HuH-7.5 (cell line): ENCODE measurements at regions not wholly inside any gene's neighbourhood (a gene's known extent, or its start where the extent isn't known, plus 50 kb on each side); places are given as distances from the start of the nearest gene placed in this dataset.
"Not testable (repeated sequence)": the region's sequence is repeated elsewhere in the genome, so short reads cannot be mapped to it uniquely, and the experiment has no call there.

Experiments used
- DNase-seq: peaks from one replicate; pipeline ENCODE4 v3.0.0; 2011; ENCODE audit warnings: low spot score

DNA sequence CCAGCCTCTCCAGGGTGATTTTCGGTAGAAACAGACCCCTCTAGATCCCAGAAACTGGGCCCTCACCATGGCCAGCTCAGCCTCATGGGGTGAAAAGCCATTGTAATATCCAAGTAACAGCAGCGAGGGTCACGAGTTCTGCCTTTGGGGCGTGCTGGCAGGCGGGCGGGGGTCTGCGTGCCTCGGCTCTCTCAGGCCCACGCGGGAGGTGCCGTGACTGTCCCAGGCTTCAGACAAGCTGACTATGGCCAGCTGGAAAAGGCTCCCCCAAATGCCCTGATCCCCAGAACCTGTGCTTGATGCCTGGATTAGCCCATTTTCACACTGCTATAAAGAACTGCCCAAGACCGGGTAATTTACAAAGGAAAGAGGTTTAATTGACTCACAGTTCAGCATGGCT lies 160.2 kb downstream of the LAT start:
- DNase-seq = not testable (repeated sequence)

DNA sequence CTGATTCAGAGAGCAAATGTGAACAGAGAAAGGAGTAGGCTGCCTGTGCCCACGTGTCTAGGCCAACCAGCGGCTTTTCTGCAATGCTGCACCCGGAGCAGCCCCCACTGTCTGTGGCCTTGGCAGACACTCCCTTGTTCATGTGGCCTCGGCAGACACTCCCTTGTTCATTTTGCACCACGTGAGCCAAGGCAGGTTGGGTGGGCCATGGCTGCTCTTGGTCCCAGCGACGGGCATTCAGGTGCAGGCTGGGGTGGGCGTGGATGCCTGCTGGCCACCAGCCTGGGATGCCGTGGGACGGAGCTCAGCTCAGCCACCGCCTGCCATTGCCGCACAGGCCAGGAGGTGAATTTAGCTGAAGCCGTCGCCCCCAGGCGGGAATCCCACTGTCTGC lies 159.8 kb downstream of the LAT start:
- not testable (repeated sequence) for DNase-seq

DNA sequence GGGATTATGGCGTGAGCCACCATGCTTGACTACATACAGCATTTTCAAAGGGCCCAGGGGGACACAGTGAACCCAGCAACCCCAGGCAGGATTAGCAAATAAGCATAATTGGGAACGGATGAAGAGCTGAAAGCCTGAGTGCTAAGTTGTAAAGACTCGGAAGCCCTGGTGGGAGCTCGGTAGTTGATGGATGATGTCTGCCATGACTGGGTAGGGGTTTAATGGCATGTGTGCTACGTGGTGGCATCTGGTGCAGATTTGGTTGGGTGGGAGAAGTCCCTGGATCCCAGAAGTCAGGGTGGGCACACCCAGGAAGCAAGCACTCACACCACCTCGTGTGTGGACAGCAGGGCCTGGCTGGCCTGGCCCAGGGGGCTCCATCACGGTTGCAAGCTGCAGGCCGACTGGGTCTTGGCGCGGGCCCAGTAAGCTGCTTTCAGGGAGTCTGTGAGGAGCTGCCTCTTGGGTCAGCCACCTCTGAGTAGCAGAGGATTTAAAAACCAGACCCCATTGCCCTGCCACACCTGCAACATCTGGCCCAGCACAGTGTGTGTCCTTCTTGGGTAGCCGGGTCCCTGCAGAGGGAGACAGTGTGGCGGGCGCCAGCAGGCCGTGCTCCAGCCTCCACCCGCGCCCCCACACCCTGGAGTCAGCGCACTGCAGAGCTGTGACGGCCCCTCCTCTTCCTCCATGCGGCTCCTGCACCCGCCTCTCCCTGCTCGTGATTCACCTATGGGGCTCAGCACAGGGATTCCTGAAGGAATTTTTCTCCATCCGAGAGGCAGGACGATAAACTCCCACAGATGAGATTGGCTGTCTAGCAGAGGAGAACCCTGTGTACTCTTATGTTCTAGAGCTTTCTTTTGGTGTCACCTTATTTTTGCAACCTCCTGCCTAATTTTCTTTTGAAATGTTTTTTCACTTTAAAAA lies 159.2 kb downstream of the LAT start:
- DNase-seq = not testable (repeated sequence)

DNA sequence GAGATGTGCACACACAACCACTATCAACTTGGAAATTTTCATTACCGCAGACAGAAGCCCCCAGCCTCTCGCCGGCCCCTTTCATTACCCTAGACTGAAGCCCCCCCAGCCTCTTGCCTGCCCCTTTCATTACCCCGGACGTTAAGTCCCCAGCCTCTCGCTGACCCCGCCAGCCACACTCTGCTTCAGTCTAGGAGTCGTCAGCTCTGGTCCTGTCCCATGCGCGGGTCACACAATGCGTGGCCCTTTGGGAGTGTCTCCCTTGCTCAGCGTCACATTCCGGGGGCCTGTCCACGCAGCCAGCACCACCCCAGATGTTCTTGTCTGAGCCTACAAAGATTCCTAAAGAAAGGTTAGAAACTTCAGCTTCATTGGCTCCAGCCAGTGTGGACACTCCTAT lies 157.7 kb downstream of the LAT start:
- not testable (repeated sequence) for DNase-seq

DNA sequence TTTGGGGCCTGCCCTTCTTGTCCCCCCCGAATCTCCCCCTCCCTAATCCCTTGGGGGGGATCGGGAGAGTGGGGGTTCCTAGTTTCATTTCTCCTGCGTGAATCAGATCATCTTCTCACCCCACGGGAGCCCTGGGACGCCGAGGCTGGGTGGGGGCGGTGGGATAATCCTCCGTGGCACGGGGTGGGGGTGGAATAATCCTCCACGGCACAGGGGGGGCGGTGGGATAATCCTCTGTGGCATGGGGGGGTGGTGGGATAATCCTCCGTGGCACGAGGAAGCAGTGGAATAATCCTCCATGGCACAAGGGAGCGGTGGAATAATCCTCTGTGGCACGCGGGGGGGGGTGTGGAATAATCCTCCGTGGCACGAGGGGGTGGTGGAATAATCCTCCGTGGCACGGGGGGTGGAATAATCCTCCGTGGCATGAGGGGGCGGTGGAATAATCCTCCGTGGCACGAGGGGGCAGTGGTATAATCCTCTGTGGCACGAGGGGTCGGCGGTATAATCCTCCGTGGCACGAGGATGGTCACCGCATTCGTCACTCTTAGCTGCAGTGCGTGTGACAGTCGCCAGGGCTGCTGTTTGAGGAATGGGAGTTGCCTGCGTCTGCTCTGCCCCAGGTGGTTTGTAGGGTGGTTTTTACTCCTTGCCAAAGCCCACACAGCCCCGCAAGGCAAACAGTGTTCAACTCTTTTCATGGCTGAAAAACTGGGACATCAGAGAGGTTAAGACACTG lies 156.9 kb downstream of the LAT start:
- DNase-seq = no peak

DNA sequence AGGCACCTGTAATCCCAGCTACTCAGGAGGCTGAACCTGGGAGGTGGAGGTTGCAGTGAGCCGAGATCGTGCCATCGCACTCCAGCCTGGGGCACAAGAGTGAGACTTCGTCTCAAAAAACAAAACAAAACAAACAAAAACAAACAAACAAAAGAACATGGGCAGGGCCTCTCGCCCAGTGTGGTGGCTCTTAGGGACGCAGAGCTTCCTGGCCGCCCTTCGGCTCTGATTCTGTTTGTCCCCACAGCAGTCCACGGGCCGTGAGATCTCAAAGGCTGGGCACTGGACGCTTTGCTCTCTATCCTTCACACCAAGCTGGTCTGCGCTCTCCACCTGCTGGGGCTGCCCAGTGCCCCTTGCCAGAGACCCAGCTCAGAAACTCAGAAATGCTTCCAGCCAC lies 156.3 kb downstream of the LAT start:
- not testable (repeated sequence) for DNase-seq

DNA sequence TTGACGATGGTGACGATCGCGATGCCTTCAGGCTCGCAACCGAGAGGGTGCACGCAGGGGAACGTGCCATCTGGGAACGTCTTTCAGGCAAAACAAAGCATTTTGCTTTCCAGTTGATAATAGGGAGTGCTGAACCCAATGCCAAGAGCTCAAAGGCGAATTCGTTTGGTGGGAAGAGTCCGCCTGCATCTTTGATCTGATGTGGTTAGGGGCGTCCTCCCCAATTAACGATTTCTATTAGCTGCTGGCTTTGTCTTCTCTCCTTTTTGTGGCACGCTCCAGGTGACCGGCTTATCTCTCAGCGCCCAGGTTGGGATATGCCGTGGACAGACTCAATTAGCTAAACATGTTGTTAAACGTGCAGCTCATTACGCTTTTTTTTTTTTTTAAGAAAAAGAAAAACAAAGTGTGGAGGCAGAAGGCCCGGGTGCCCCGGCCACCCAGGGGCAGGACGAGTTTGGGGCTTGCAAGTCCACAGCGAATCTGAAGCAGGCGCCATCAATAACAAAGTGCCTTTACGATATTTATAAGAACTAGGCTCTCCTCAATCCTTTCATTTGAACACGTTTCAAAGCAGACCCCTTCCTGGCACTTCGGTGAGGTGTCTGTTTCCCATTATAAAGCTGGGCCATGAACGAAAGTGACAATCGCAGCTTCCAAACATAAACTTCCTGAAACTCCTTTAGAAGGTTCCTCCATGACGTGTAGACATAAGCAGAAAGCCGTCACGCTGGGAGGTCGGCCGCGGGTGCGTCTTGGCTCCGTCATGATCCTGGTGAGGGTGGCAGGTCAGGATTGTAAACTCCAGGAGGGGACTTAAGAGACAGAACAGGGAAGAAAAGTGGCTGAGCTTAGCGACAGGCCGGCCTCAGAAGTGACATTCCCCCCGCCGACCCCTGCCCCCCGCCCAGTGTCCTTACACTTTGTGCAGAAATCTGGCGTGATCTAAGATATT lies 155.3 kb downstream of the LAT start:
- DNase-seq = not testable (repeated sequence)

DNA sequence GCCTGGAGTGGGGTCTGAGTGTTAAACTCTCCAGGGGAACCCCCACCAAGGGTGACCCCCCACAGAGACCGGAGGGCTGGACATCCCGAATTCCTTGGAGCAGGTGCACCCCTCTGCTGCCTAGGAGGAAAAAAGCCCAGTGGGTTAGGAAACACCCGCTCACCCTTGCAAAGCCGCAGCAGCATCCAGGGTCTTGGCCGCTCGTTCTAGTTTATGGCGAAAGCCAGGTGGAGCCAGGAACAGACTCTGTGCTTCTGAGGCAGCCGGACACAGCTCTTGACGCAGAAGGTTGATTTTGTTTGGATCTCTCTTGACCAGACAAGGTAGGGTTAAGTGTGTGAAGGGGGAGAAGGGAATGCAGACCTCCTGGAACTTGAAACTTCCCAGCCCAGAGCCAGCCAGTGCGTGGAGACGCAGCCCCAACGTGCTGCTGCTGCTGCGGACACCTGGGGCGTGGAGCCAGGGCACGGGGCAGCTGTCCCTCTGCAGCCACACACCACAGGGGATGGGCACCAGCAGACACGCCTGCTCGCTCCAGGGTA lies 154.5 kb downstream of the LAT start:
- no peak for DNase-seq

DNA sequence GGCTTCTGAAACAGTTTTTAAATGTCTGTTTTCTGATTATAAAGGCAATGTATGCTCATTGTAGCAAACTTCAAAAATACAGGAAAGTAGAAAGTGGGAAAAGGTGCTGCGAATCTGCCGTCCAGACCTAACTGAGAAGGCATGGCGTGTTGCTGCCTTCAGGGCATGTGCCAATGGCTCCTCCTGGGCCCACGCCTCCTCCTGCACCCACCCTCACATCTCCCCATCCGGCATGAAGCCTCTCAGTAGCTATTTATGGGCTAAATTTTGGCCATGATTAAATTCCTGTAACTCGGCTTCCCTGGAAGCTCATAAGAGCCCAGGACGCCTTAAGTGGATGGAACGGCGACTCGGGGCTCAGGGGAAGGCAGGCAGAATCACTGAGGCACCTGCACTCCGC lies 153.8 kb downstream of the LAT start:
- DNase-seq = not testable (repeated sequence)

DNA sequence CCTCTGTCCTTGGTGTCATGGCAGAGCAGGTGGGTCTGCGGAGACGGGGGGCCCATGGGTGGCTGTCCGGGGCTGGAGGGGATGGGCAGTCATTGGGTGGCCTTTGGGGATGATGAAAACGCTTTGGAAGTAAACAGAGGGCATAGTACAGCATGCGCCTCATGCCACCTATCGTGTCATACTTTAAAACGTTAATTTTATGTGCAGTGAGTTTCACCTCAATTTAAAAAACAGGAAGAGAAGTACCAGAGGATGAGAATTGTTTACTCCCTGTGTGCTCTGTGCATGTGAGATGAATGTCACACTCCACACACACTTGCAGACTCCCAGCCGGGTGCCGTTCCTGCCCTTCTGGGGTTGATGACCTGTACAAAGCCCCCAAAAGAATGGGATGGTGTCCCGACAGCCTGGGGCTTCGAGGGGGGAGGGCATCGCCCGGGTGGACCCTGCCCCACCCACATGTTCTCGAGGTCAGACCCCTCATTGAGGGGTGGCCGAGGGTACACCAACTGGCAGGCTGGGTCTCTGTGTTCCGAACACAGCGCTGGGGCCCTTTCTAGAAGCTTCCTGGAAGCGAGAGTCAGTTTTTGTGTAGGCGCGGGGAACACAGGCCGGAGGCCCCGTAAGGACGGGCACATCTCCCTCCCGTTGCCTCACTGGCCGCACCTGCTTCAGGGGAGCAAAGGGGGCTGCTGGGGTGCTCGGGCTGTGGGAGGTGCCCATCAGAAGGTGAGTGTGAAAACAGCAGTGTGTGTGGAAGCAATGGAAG lies 153.2 kb downstream of the LAT start:
- not testable (repeated sequence) for DNase-seq

DNA sequence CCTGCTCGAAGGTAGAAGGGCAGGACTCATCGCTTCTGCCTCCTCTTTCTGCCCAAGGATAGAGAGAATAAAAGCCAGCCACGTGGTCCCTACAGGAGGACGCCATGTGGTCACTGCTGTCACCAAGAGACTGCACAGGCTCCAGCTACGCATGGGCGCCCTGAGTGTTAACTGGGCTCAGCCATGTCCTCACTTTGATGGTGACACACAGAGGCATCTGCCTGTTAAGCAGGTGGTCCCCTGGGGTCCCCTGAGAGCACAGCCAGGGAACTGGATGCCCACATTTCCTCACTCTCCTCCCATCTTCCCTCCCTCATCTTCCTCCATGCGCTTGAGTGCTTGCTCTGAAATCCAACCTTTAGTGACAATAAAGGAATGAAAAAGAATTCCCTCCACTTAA lies 152.6 kb downstream of the LAT start:
- DNase-seq = not testable (repeated sequence)

DNA sequence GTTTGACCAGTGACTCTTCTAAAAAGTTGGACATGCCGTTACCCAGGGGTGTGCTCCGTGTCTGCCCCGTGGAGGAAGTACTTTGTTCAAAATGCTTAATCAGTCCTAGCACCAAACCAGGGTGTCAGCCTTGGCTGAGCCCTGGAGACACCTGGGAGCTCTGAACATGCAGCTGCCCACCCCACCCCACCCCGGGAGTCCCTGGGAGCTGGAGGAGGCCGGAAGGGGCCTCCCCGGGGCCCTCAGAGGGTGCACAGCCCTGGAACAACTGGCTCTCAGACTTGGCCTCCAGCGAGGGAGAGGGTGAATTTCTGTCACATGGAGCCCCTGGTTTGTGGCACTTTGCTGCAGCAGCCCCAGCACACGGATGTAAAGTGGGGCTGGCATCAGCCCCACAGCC lies 152.1 kb downstream of the LAT start:
- not testable (repeated sequence) for DNase-seq

DNA sequence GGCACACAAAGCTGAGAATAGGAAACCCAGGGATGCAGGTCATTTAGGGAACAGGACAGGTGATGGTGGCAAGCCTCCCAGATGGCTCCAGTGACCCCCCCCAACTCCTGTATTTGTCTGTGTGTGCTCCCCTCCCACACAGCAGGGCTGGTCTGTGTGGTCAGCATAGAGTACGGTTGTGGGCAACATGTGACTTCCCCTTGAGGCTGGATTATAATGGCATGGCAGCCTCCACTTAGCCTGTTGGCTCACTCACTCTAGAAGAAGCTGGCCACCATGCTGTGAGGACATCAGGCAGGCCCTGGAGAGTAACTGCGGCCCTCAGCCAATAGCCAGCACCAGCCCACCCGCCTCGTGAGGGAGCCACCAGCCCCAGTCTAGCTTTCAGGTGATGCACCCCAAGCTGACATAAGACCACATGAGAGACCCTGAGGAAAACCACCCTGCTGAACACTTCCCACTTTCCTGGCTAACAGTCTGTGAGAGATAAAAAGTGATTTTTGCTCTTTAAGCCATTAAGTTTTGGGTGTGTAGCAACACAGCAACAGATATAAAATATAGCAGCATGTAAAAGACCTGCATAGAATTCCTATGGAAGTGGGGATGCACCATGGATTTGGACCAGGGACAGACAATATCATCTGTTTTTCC lies 151.3 kb downstream of the LAT start:
- not testable (repeated sequence) for DNase-seq

DNA sequence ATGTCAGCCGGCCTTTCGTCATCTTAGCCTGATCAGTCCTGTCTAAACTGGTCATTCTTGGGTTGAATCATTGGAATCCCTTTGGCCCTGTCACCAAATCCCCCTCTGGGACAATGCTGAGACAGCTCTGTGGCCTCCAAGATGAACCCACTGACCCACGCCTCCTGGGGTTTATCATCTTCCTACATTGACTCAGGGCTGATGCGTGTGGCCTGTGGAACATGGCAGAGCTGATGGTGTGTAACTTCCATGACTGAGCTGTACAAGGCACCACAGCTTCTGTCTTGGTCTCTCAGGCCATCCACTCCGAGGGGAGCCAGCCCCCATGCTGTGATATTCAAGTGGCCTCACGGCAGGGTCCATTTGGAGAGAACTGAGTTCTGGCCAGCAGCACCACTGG lies 150.2 kb downstream of the LAT start:
- not testable (repeated sequence) for DNase-seq

DNA sequence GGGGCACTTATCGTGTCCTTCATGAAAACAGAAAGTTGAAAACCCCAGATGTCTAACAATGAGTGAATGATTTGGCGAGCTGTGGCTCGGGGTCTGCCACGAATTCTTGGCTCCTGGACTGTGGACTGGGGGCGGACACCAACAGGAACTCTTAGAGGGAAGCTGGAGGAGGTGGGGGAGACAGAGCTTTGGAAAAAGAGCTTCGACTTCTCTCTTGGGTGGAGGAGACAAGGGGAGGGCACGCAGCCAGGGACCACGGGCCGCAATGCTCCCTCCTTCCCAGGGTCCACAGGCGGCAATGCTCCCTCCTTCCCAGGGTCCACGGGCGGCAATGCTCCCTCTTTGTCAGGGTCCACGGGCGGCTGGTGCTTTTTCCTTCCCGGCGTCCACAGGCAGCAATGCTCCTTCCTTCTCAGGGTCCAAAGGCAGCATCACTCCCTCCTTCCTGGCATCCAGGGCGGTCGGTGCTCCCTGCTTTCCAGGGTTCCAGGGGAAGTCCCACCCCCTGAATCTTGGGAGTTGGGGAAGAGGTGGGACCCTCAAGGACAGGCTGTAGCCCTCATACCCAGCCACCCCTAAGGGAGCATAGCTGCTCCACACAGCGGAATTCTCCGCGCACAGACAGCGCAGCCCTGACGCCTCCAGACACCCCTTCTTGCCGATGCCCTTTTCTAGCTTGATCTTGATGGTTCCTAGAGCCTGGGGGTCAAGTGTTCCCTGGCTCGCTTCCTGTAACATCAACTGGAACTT lies 149.0 kb downstream of the LAT start:
- not testable (repeated sequence) for DNase-seq

DNA sequence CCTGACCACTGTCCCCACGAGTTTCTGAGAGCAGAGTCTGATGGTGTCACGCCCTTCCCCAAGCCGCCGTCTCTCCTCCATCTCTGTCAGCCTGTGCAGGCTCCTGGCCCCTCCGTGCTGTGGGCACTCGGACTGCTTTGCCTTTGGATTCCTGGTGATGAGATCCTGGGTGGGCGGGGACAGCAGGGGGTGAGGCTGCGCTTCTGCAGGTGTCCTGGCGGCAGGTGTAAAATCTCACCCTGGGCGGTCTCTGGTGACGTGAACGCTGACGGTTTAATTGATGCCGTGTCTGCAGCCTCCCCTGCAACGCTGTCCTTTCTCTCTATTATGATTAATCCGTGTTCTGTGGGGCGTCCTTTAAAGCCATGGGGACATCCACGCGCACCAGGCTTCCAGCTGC lies 148.0 kb downstream of the LAT start:
- DNase-seq = not testable (repeated sequence)

DNA sequence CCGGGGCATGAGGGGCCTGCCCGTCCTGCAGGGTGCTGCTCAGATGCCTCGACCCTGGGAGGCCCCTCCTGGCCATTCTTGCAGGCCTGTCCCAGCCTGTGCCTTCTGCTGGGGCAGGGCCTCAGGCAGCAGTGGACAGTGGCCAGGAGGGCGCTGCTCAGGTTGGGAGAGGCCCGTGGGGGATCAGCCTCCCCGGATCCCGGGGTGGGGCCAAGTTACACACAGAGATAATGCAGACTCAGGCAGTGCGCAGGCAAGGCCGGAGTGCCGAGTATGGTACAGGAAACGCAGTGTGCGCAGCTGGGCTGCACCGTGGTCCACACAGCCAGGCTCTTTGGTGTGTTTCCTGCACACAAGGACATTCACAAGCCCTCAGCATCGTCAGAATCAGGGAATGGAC lies 147.6 kb downstream of the LAT start:
- DNase-seq = not testable (repeated sequence)

DNA sequence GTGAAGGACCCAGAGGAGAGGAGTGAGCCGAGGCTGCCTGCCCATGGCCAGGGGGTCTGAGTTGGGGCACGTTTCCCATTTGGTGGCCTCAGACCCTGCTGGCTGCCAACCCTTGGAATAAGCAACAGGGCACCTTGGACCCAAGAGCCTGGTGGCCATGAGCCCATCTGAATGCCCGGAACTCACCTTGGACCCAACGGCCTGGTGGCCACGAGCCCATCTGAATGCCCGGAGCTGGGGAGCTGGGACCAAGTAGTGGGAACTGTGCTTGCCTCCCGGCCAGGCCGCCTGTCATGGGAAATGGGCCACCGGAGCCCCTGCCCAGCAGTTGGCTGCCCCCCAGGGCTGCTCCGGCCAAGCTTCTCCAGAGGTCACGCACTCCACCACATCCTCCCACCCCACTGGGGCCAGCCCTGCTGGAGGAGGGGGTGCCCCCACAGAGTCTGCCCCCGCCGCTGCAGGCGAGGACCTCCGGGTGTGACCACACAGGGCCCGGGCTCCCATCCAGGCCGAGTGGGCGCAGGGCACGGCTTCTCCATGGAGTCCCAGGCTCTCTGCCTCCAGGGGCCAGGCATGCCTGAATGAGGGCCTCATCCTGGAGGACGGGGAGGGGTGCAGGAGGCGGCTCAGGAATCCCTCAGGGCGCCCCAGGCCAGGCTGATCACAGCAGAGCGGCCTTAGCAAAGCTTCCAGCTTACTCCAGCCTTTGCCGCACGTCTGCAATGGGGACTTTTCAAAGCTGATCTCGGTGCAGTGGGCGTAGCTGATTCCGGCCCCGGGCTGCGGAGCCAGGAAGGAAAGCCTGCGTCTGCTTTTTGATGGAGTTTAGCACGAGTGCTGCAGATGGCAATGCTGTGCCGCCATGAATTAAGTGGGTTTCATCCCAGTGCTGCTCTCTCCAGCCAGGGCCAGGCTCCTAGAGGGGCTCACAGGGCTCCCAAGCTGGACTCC lies 146.3 kb downstream of the LAT start:
- DNase-seq = not testable (repeated sequence)
